T-cell (primary cell): ENCODE measurements at regions not wholly inside any gene's neighbourhood (a gene's known extent, or its start where the extent isn't known, plus 50 kb on each side); places are given as distances from the start of the nearest gene placed in this dataset.

Experiments used
- ATAC-seq, 4 experiments: fragments of 200-7000 bp in 3 of 4; fragments of 150-1000 bp in 1 of 4; cut with Tn5 transposase; replicated peaks in 1 of 4; 1 replicate in 3 of 4; 2 replicates in 1 of 4; pipeline ENCODE4 v1.10.0; 2021; ENCODE audit warnings: moderate library complexity in 3 of 4, mild to moderate bottlenecking in 2 of 4, moderate number of reproducible peaks in 1 of 4
- CTCF ChIA-PET, 2 donors: fragments of 300-600 bp; sonication (Branson Sonifier 250); formaldehyde crosslinking; loops; one replicate each; lab custom pipeline; 2022; ENCODE audit warnings: antibody characterized with exemption in 2 of 2; lab: Charles Lee
- POLR2A ChIA-PET, 2 donors: fragments of 300-600 bp; sonication (Branson Sonifier 250); formaldehyde crosslinking; loops; one replicate each; lab custom pipeline; 2022; ENCODE audit warnings: antibody characterized with exemption in 2 of 2; lab: Charles Lee
- DNase-seq, 35 experiments: peaks; one replicate each; pipeline versions ENCODE4 v3.0.0 to v3.0.0-alpha.2; 2013 to 2023
- H3K27ac ChIP-seq: one replicate; pipeline ENCODE4 v1.5.1; 2013; ENCODE audit warnings: low read length
- H3K27me3 ChIP-seq, 2 experiments: replicated peaks in 1 of 2; 1 replicate in 1 of 2; 2 replicates in 1 of 2; pipeline versions ENCODE4 v1.6.1 to v1.7.0; 2013; ENCODE audit warnings: low read length in 1 of 2, mixed read lengths in 1 of 2; ENCODE audit not compliant: control insufficient read depth in 2 of 2, insufficient read depth in 2 of 2; ENCODE audit errors: extremely low read depth in 1 of 2
- H3K36me3 ChIP-seq, 2 donors: 1 replicate in 1 of 2; 2 replicates in 1 of 2; pipeline versions ENCODE4 v1.6.1 to v1.7.0; 2013; ENCODE audit warnings: low read length in 1 of 2; ENCODE audit not compliant: control insufficient read depth in 2 of 2, insufficient read depth in 1 of 2; ENCODE audit errors: extremely low read depth in 1 of 2
- H3K4me1 ChIP-seq, 2 experiments: 1 replicate in 1 of 2; 2 replicates in 1 of 2; pipeline versions ENCODE4 v1.6.1 to v1.7.0; 2013; ENCODE audit warnings: low read length in 2 of 2, mixed read lengths in 1 of 2; ENCODE audit not compliant: insufficient read depth in 2 of 2, control insufficient read depth in 1 of 2; ENCODE audit errors: extremely low read depth in 1 of 2
- H3K4me3 ChIP-seq, 2 donors: 1 replicate in 1 of 2; 2 replicates in 1 of 2; pipeline versions ENCODE4 v1.5.1 to v1.7.0; 2013; ENCODE audit warnings: mild to moderate bottlenecking in 2 of 2, low read length in 1 of 2, moderate library complexity in 1 of 2; ENCODE audit not compliant: control insufficient read depth in 1 of 2; ENCODE audit errors: extremely low read depth in 1 of 2
- H3K9me3 ChIP-seq: 2 replicates; pipeline ENCODE4 v1.7.0; 2013
- H3K27ac Mint-ChIP-seq, 2 donors: one replicate each; pipeline ENCODE4 v1.8.0; 2020 to 2021; ENCODE audit warnings: mild to moderate bottlenecking in 2 of 2, mixed read lengths in 2 of 2
- H3K27me3 Mint-ChIP-seq, 2 donors: one replicate each; pipeline ENCODE4 v1.8.0; 2021 to 2022; ENCODE audit warnings: mixed read lengths in 2 of 2
- H3K36me3 Mint-ChIP-seq: one replicate; pipeline ENCODE4 v1.8.0; 2021; ENCODE audit warnings: mixed read lengths
- H3K4me1 Mint-ChIP-seq, 3 donors: one replicate each; pipeline ENCODE4 v1.8.0; 2020 to 2022; ENCODE audit warnings: mixed read lengths in 3 of 3, mild to moderate bottlenecking in 1 of 3
- H3K4me3 Mint-ChIP-seq, 3 donors: one replicate each; pipeline ENCODE4 v1.8.0; 2020 to 2022; ENCODE audit warnings: mild to moderate bottlenecking in 3 of 3, mixed read lengths in 3 of 3, moderate library complexity in 3 of 3
- H3K9me3 Mint-ChIP-seq, 3 donors: one replicate each; pipeline ENCODE4 v1.8.0; 2020 to 2022; ENCODE audit warnings: mixed read lengths in 3 of 3
- WGBS: methylation state at CpG from one replicate; pipeline ENCODE4 v1.1.5; 2013; ENCODE audit warnings: missing lambda C conversion rate; ENCODE audit not compliant: insufficient coverage; 5-methylcytosine and 5-hydroxymethylcytosine counted together

GRCh38 chr16:48105976-48106375, 49.8 kb downstream of the ABCC12 start:
- Mint-ChIP-seq H3K27me3 (peaks cover 6 to 17% of the 10 kb centered on the region in 2 donors), H3K4me1 (peaks cover 0 to 6% (median 0%) of the 10 kb centered on the region in 3 donors), H3K4me3 (no peak overlapping the region), H3K27ac (no peak overlapping the region), H3K36me3 (no peaks in the 10 kb centered on the region), H3K9me3 (no peaks in the 10 kb centered on the region)
- 70% methylated on average over 6 of the region's 6 CpGs for WGBS
- DNase-seq (no peak), ATAC-seq (no peak)
- Histone ChIP-seq H3K27me3 (peaks cover 0 to 17% of the 10 kb centered on the region in 2 experiments), H3K9me3 (no peaks in the 10 kb centered on the region), H3K4me1 (no peaks in the 10 kb centered on the region), H3K4me3 (no peak overlapping the region), H3K36me3 (no peaks in the 10 kb centered on the region), H3K27ac (no peak overlapping the region)
- ChIA-PET POLR2A (no interaction called here), CTCF (interaction anchor here in 1 of 2 donors (0.6 kb wide), 1 partner anchor 29 kb away, joined by 4 read pairs; no protein-coding TSS in a partner anchor)

- ATAC-seq (no peak), DNase-seq (no peak)
- peaks cover 0 to 6% (median 0%) of the 10 kb centered on the region in 3 donors for H3K4me1 Mint-ChIP-seq
- peaks cover 0 to 15% of the 10 kb centered on the region in 2 experiments for H3K27me3 ChIP-seq
- no peaks in the 10 kb centered on the region for H3K9me3 Mint-ChIP-seq
- ChIA-PET CTCF (interaction anchor here in 1 of 2 donors (0.6 kb wide), 1 partner anchor 28 kb away, joined by 4 read pairs; no protein-coding TSS in a partner anchor), POLR2A (no interaction called here)
- 82% methylated on average over 3 of the region's 4 CpGs for WGBS
- H3K27ac Mint-ChIP-seq, result no peak overlapping the region
- H3K36me3 Mint-ChIP-seq, result no peaks in the 10 kb centered on the region
- H3K27me3 Mint-ChIP-seq, result peaks cover 9 to 17% of the 10 kb centered on the region in 2 donors
- no peaks in the 10 kb centered on the region for H3K36me3 ChIP-seq
- H3K27ac ChIP-seq, result no peak overlapping the region
- H3K4me3 ChIP-seq, result no peak overlapping the region
- no peak overlapping the region for H3K4me3 Mint-ChIP-seq
- H3K9me3 ChIP-seq, result no peaks in the 10 kb centered on the region
- no peaks in the 10 kb centered on the region for H3K4me1 ChIP-seq
Observed at GRCh38 chr16:48105456-48105855, 50.3 kb downstream of the ABCC12 start.

GRCh38 chr16:48103591-48103990, 52.2 kb downstream of the ABCC12 start:
- H3K9me3 Mint-ChIP-seq, result no peaks in the 10 kb centered on the region
- ChIA-PET CTCF (no interaction called here), POLR2A (no interaction called here)
- peaks cover 0 to 13% of the 10 kb centered on the region in 2 experiments for H3K27me3 ChIP-seq
- peaks cover 11 to 17% of the 10 kb centered on the region in 2 donors for H3K27me3 Mint-ChIP-seq
- H3K9me3 ChIP-seq, result no peaks in the 10 kb centered on the region
- DNase-seq, result no peak
- H3K27ac ChIP-seq, result no peak overlapping the region
- H3K27ac Mint-ChIP-seq, result no peak overlapping the region
- H3K36me3 Mint-ChIP-seq, result no peaks in the 10 kb centered on the region
- WGBS, result no CpG with 5 or more reads among the region's 6 CpGs
- ATAC-seq, result no peak
- no peaks in the 10 kb centered on the region for H3K36me3 ChIP-seq
- no peak overlapping the region for H3K4me3 Mint-ChIP-seq
- no peak overlapping the region for H3K4me3 ChIP-seq
- H3K4me1 ChIP-seq, result no peaks in the 10 kb centered on the region
- H3K4me1 Mint-ChIP-seq, result peaks cover 0 to 6% (median 0%) of the 10 kb centered on the region in 3 donors

GRCh38 chr16:48102083-48103008, 53.4 kb downstream of the ABCC12 start:
- Mint-ChIP-seq H3K9me3 (no peaks in the 10 kb centered on the region), H3K4me3 (no peak overlapping the region), H3K27me3 (peaks cover 11 to 17% of the 10 kb centered on the region in 2 donors), H3K27ac (no peak overlapping the region), H3K36me3 (no peaks in the 10 kb centered on the region), H3K4me1 (peaks cover 0 to 6% (median 0%) of the 10 kb centered on the region in 3 donors)
- Histone ChIP-seq H3K4me3 (no peak overlapping the region), H3K27ac (no peak overlapping the region), H3K27me3 (peaks cover 0 to 13% of the 10 kb centered on the region in 2 experiments), H3K4me1 (no peaks in the 10 kb centered on the region), H3K9me3 (no peaks in the 10 kb centered on the region), H3K36me3 (no peaks in the 10 kb centered on the region)
- ChIA-PET POLR2A (no interaction called here), CTCF (no interaction called here)
- DNase-seq (no peak), ATAC-seq (no peak)
- 81% methylated on average over 13 of the region's 15 CpGs for WGBS

GRCh38 chr16:48101069-48101674, 54.6 kb downstream of the ABCC12 start:
- Mint-ChIP-seq H3K36me3 (no peaks in the 10 kb centered on the region), H3K4me1 (peaks cover 0 to 6% (median 0%) of the 10 kb centered on the region in 3 donors), H3K9me3 (no peaks in the 10 kb centered on the region), H3K4me3 (no peak overlapping the region), H3K27me3 (peaks cover 11 to 25% of the 10 kb centered on the region in 2 donors), H3K27ac (no peak overlapping the region)
- no peaks in the 10 kb centered on the region for H3K36me3 ChIP-seq
- no peak overlapping the region for H3K4me3 ChIP-seq
- no peak for DNase-seq
- peaks cover 0 to 13% of the 10 kb centered on the region in 2 experiments for H3K27me3 ChIP-seq
- CTCF ChIA-PET, result no interaction called here
- POLR2A ChIA-PET, result no interaction called here
- H3K9me3 ChIP-seq, result no peaks in the 10 kb centered on the region
- no peak for ATAC-seq
- no peak overlapping the region for H3K27ac ChIP-seq
- H3K4me1 ChIP-seq, result no peaks in the 10 kb centered on the region
- 29% methylated on average over 10 of the region's 13 CpGs for WGBS

- no peak for DNase-seq
- Mint-ChIP-seq H3K4me1 (peaks cover 0 to 6% (median 0%) of the 10 kb centered on the region in 3 donors), H3K36me3 (no peaks in the 10 kb centered on the region), H3K4me3 (no peak overlapping the region), H3K27me3 (peaks cover 11 to 29% of the 10 kb centered on the region in 2 donors), H3K27ac (no peak overlapping the region), H3K9me3 (no peaks in the 10 kb centered on the region)
- ChIA-PET CTCF (no interaction called here), POLR2A (no interaction called here)
- WGBS, result 83% methylated on average over 1 of the region's 5 CpGs
- Histone ChIP-seq H3K9me3 (no peaks in the 10 kb centered on the region), H3K4me1 (no peaks in the 10 kb centered on the region), H3K4me3 (no peak overlapping the region), H3K27me3 (peaks cover 0 to 2% of the 10 kb centered on the region in 2 experiments), H3K27ac (no peak overlapping the region), H3K36me3 (no peaks in the 10 kb centered on the region)
- ATAC-seq, result no peak
Observed at GRCh38 chr16:48099455-48099854, 56.3 kb downstream of the ABCC12 start.
